ENCODE measurements at regions not wholly inside any gene's neighbourhood (a gene's known extent, or its start where the extent isn't known, plus 50 kb on each side); places are given as distances from the start of the nearest gene placed in this dataset.

- TF ChIP-seq CTCF (conservative IDR thresholded peaks at IDR 0.05) (no peak), EZH2 (IDR thresholded peaks at IDR 0.05; ENCODE audit: low read depth) (no peak)
Observed at GRCh38 chr2:42960002-42960841, 167.8 kb upstream of the HAAO start.

All from PC-9 (cell line).